ENCODE measurements at regions not wholly inside any gene's neighbourhood (a gene's known extent, or its start where the extent isn't known, plus 50 kb on each side); places are given as distances from the start of the nearest gene placed in this dataset.
"Not testable (repeated sequence)": the region's sequence is repeated elsewhere in the genome, so short reads cannot be mapped to it uniquely, and the experiment has no call there.

- no peak for DNase-seq
- H3K27ac ChIP-seq (ENCODE audit: low read length), result no peak overlapping the region
- H3K9me3 ChIP-seq (ENCODE audit: control insufficient read depth, low read depth, low read length), result no peaks in the 10 kb centered on the region
- H3K4me1 ChIP-seq (ENCODE audit: control insufficient read depth, insufficient read depth, low read length), result no peaks in the 10 kb centered on the region
- H3K36me3 ChIP-seq (ENCODE audit: control insufficient read depth, insufficient read depth, low read length), result no peaks in the 10 kb centered on the region
- 60% methylated on average over 1 of the region's 2 CpGs for WGBS (ENCODE audit: insufficient coverage, low lambda C conversion rate)
- no peaks in the 10 kb centered on the region for H3K27me3 ChIP-seq (ENCODE audit: control insufficient read depth, insufficient read depth, low read length)
- no peak overlapping the region for H3K4me3 ChIP-seq (ENCODE audit: low read length)
Measured at GRCh38 chr13:37475151-37475550, 123.4 kb downstream of the POSTN start.

- Histone ChIP-seq H3K4me3 (ENCODE audit: low read length) (no peak overlapping the region), H3K27me3 (ENCODE audit: control insufficient read depth, insufficient read depth, low read length) (no peaks in the 10 kb centered on the region), H3K36me3 (ENCODE audit: control insufficient read depth, insufficient read depth, low read length) (no peaks in the 10 kb centered on the region), H3K9me3 (ENCODE audit: control insufficient read depth, low read depth, low read length) (no peaks in the 10 kb centered on the region), H3K27ac (ENCODE audit: low read length) (no peak overlapping the region), H3K4me1 (ENCODE audit: control insufficient read depth, insufficient read depth, low read length) (no peaks in the 10 kb centered on the region)
- DNase-seq, result no peak
- WGBS (ENCODE audit: insufficient coverage, low lambda C conversion rate), result no CpG with 5 or more reads among the region's 5 CpGs
Measured at GRCh38 chr13:37473035-37473434, 125.5 kb downstream of the POSTN start.

- WGBS (ENCODE audit: insufficient coverage, low lambda C conversion rate), result no CpG with 5 or more reads among the region's 4 CpGs
- not testable (repeated sequence) for H3K27me3 ChIP-seq (ENCODE audit: control insufficient read depth, insufficient read depth, low read length); DNase-seq
Measured at GRCh38 chr13:37472266-37472665, 126.3 kb downstream of the POSTN start.

GRCh38 chr13:37460166-37460565, 138.4 kb downstream of the POSTN start:
- Histone ChIP-seq H3K9me3 (ENCODE audit: control insufficient read depth, low read depth, low read length) (no peaks in the 10 kb centered on the region), H3K4me1 (ENCODE audit: control insufficient read depth, insufficient read depth, low read length) (no peaks in the 10 kb centered on the region), H3K4me3 (ENCODE audit: low read length) (no peak overlapping the region), H3K36me3 (ENCODE audit: control insufficient read depth, insufficient read depth, low read length) (no peaks in the 10 kb centered on the region), H3K27me3 (ENCODE audit: control insufficient read depth, insufficient read depth, low read length) (no peaks in the 10 kb centered on the region), H3K27ac (ENCODE audit: low read length) (no peak overlapping the region)
- DNase-seq, result no peak

More at GRCh38 chr13:37472266-37472665, 126.3 kb downstream of the POSTN start:
- not testable (repeated sequence) for H3K9me3 ChIP-seq (ENCODE audit: control insufficient read depth, low read depth, low read length); H3K27ac ChIP-seq (ENCODE audit: low read length); H3K36me3 ChIP-seq (ENCODE audit: control insufficient read depth, insufficient read depth, low read length); H3K4me1 ChIP-seq (ENCODE audit: control insufficient read depth, insufficient read depth, low read length); H3K4me3 ChIP-seq (ENCODE audit: low read length)

- Histone ChIP-seq H3K9me3 (ENCODE audit: control insufficient read depth, low read depth, low read length) (no peaks in the 10 kb centered on the region), H3K4me1 (ENCODE audit: control insufficient read depth, insufficient read depth, low read length) (no peaks in the 10 kb centered on the region), H3K27me3 (ENCODE audit: control insufficient read depth, insufficient read depth, low read length) (no peaks in the 10 kb centered on the region), H3K4me3 (ENCODE audit: low read length) (no peak overlapping the region), H3K27ac (ENCODE audit: low read length) (no peak overlapping the region), H3K36me3 (ENCODE audit: control insufficient read depth, insufficient read depth, low read length) (no peaks in the 10 kb centered on the region)
- WGBS (ENCODE audit: insufficient coverage, low lambda C conversion rate), result 67% methylated on average over 1 of the region's 4 CpGs
- DNase-seq, result no peak
Measured at GRCh38 chr13:37457612-37458011, 141.0 kb downstream of the POSTN start.

GRCh38 chr13:37456506-37456905, 142.1 kb downstream of the POSTN start:
- Histone ChIP-seq H3K36me3 (ENCODE audit: control insufficient read depth, insufficient read depth, low read length) (no peaks in the 10 kb centered on the region), H3K27me3 (ENCODE audit: control insufficient read depth, insufficient read depth, low read length) (no peaks in the 10 kb centered on the region), H3K4me3 (ENCODE audit: low read length) (no peak overlapping the region), H3K9me3 (ENCODE audit: control insufficient read depth, low read depth, low read length) (no peaks in the 10 kb centered on the region), H3K4me1 (ENCODE audit: control insufficient read depth, insufficient read depth, low read length) (no peaks in the 10 kb centered on the region), H3K27ac (ENCODE audit: low read length) (no peak overlapping the region)
- 90% methylated on average over 1 of the region's 4 CpGs for WGBS (ENCODE audit: insufficient coverage, low lambda C conversion rate)
- DNase-seq, result no peak

- no peaks in the 10 kb centered on the region for H3K9me3 ChIP-seq (ENCODE audit: control insufficient read depth, low read depth, low read length)
- no peak for DNase-seq
- WGBS (ENCODE audit: insufficient coverage, low lambda C conversion rate), result no CpG with 5 or more reads among the region's 1 CpG
- H3K4me1 ChIP-seq (ENCODE audit: control insufficient read depth, insufficient read depth, low read length), result no peaks in the 10 kb centered on the region
- H3K27me3 ChIP-seq (ENCODE audit: control insufficient read depth, insufficient read depth, low read length), result no peaks in the 10 kb centered on the region
- no peak overlapping the region for H3K4me3 ChIP-seq (ENCODE audit: low read length)
- H3K27ac ChIP-seq (ENCODE audit: low read length), result no peak overlapping the region
- H3K36me3 ChIP-seq (ENCODE audit: control insufficient read depth, insufficient read depth, low read length), result no peaks in the 10 kb centered on the region
Measured at GRCh38 chr13:37456041-37456440, 142.5 kb downstream of the POSTN start.

GRCh38 chr13:37453246-37453645, 145.3 kb downstream of the POSTN start:
- Histone ChIP-seq H3K4me3 (ENCODE audit: low read length) (no peak overlapping the region), H3K4me1 (ENCODE audit: control insufficient read depth, insufficient read depth, low read length) (no peaks in the 10 kb centered on the region), H3K27ac (ENCODE audit: low read length) (no peak overlapping the region), H3K27me3 (ENCODE audit: control insufficient read depth, insufficient read depth, low read length) (no peaks in the 10 kb centered on the region), H3K36me3 (ENCODE audit: control insufficient read depth, insufficient read depth, low read length) (no peaks in the 10 kb centered on the region), H3K9me3 (ENCODE audit: control insufficient read depth, low read depth, low read length) (no peaks in the 10 kb centered on the region)
- no peak for DNase-seq
- WGBS (ENCODE audit: insufficient coverage, low lambda C conversion rate), result 100% methylated on average over 1 of the region's 2 CpGs

GRCh38 chr13:37450276-37450675, 148.3 kb downstream of the POSTN start:
- Histone ChIP-seq H3K27me3 (ENCODE audit: control insufficient read depth, insufficient read depth, low read length) (no peaks in the 10 kb centered on the region), H3K4me3 (ENCODE audit: low read length) (no peak overlapping the region), H3K36me3 (ENCODE audit: control insufficient read depth, insufficient read depth, low read length) (no peaks in the 10 kb centered on the region), H3K9me3 (ENCODE audit: control insufficient read depth, low read depth, low read length) (no peaks in the 10 kb centered on the region), H3K27ac (ENCODE audit: low read length) (no peak overlapping the region), H3K4me1 (ENCODE audit: control insufficient read depth, insufficient read depth, low read length) (no peaks in the 10 kb centered on the region)
- no CpG with 5 or more reads among the region's 2 CpGs for WGBS (ENCODE audit: insufficient coverage, low lambda C conversion rate)
- DNase-seq, result no peak

GRCh38 chr13:37448153-37448552, 150.4 kb downstream of the POSTN start:
- WGBS (ENCODE audit: insufficient coverage, low lambda C conversion rate), result 50% methylated on average over 1 of the region's 1 CpG
- Histone ChIP-seq H3K27me3 (ENCODE audit: control insufficient read depth, insufficient read depth, low read length) (no peaks in the 10 kb centered on the region), H3K4me3 (ENCODE audit: low read length) (no peak overlapping the region), H3K4me1 (ENCODE audit: control insufficient read depth, insufficient read depth, low read length) (no peaks in the 10 kb centered on the region), H3K36me3 (ENCODE audit: control insufficient read depth, insufficient read depth, low read length) (no peaks in the 10 kb centered on the region), H3K9me3 (ENCODE audit: control insufficient read depth, low read depth, low read length) (no peaks in the 10 kb centered on the region), H3K27ac (ENCODE audit: low read length) (no peak overlapping the region)
- no peak for DNase-seq

GRCh38 chr13:37446503-37446902, 152.1 kb downstream of the POSTN start:
- Histone ChIP-seq H3K9me3 (ENCODE audit: control insufficient read depth, low read depth, low read length) (no peaks in the 10 kb centered on the region), H3K27me3 (ENCODE audit: control insufficient read depth, insufficient read depth, low read length) (no peaks in the 10 kb centered on the region), H3K27ac (ENCODE audit: low read length) (no peak overlapping the region), H3K36me3 (ENCODE audit: control insufficient read depth, insufficient read depth, low read length) (no peaks in the 10 kb centered on the region), H3K4me3 (ENCODE audit: low read length) (no peak overlapping the region), H3K4me1 (ENCODE audit: control insufficient read depth, insufficient read depth, low read length) (no peaks in the 10 kb centered on the region)
- DNase-seq, result no peak
- 100% methylated on average over 1 of the region's 3 CpGs for WGBS (ENCODE audit: insufficient coverage, low lambda C conversion rate)
